GM12878 (cell line): ENCODE measurements at regions not wholly inside any gene's neighbourhood (a gene's known extent, or its start where the extent isn't known, plus 50 kb on each side); places are given as distances from the start of the nearest gene placed in this dataset.

Source experiments
- ATAC-seq: fragments of 200-7000 bp; cut with Tn5 transposase; 3 replicates; pipeline ENCODE4 v1.9.1; 2020; ENCODE audit warnings: mild to moderate bottlenecking, moderate library complexity
- BruUV-seq: library from RNA; stranded (reverse); fragments of 400-500 nt; replicated peaks from 2 replicates; lab custom pipeline; 2021; lab: Mats Ljungman, UMichigan
- CTCF ChIA-PET: fragments of 300-600 bp; sonication (Branson Sonifier 250); formaldehyde crosslinking; extraction: SDS; loops from one replicate; lab custom pipeline; 2021; ENCODE audit warnings: inconsistent platforms; lab: Yijun Ruan, JAX
- POLR2A ChIA-PET: fragments of 350-600 bp; formaldehyde crosslinking; extraction: SDS; loops from one replicate; lab custom pipeline; 2021; ENCODE audit warnings: inconsistent platforms; lab: Charles Lee
- RAD21 ChIA-PET: fragments of 300-600 bp; sonication (Branson Sonifier 250); formaldehyde crosslinking; loops from one replicate; lab custom pipeline; 2023; ENCODE audit warnings: antibody characterized with exemption; ENCODE audit not compliant: unreplicated experiment; lab: Charles Lee
- SMC1A ChIA-PET: fragments of 300-600 bp; sonication (Branson Sonifier 250); formaldehyde crosslinking; loops from one replicate; lab custom pipeline; 2023; ENCODE audit not compliant: unreplicated experiment, uncharacterized antibody; lab: Charles Lee
- DNase-seq: peaks from one replicate; pipeline ENCODE4 v3.0.0-alpha.2; 2011; ENCODE audit warnings: low read depth, low spot score
- FAIRE-seq: peaks from 3 replicates; lab custom pipeline; 2011; peaks lifted over from hg19 to GRCh38; lab: Jason Lieb, UNC
- H2AFZ ChIP-seq: 2 replicates; pipeline ENCODE4 v1.6.0; 2011; ENCODE audit warnings: low read depth, low read length, control low read depth; ENCODE audit not compliant: control insufficient read depth
- H3K27ac ChIP-seq: 2 replicates; pipeline ENCODE4 v1.5.1; 2011; ENCODE audit warnings: control low read depth; ENCODE audit not compliant: control insufficient read depth, insufficient read depth
- H3K27me3 ChIP-seq, 2 experiments: replicated peaks in 1 of 2; 2 replicates each; pipeline versions ENCODE4 v1.6.0 to v1.6.1; 2011; ENCODE audit warnings: low read length in 1 of 2; ENCODE audit not compliant: control insufficient read depth in 2 of 2, insufficient read depth in 2 of 2
- H3K36me3 ChIP-seq, 2 experiments: 2 replicates each; pipeline ENCODE4 v1.5.1; 2011; ENCODE audit warnings: low read length in 1 of 2; ENCODE audit not compliant: control insufficient read depth in 2 of 2, insufficient read depth in 2 of 2
- H3K4me1 ChIP-seq: 2 replicates; pipeline ENCODE4 v1.6.1; 2011; ENCODE audit warnings: mild to moderate bottlenecking, low read length, moderate library complexity, mixed read lengths; ENCODE audit not compliant: control insufficient read depth, insufficient read depth
- H3K4me2 ChIP-seq: 2 replicates; pipeline ENCODE4 v1.6.0; 2011; ENCODE audit warnings: control low read depth; ENCODE audit not compliant: control insufficient read depth, insufficient read depth
- H3K4me3 ChIP-seq: fragments of 200-600 bp; sonication (generic); 2 replicates; pipeline ENCODE4 v1.5.1; 2016
- H3K79me2 ChIP-seq: 2 replicates; pipeline ENCODE4 v1.6.0; 2011; ENCODE audit warnings: low read length; ENCODE audit not compliant: control insufficient read depth, insufficient read depth
- H3K9ac ChIP-seq: 2 replicates; pipeline ENCODE4 v1.8.0; 2011; ENCODE audit warnings: low read length, control low read depth, mixed read lengths; ENCODE audit not compliant: control insufficient read depth, insufficient read depth
- H3K9me3 ChIP-seq: replicated peaks from 3 replicates; pipeline ENCODE4 v1.5.1; 2011; ENCODE audit warnings: mild to moderate bottlenecking, low read length; ENCODE audit not compliant: control insufficient read depth, insufficient read depth
- H4K20me1 ChIP-seq: 2 replicates; pipeline ENCODE4 v1.6.0; 2011; ENCODE audit not compliant: control insufficient read depth, insufficient read depth
- ESRRA ChIP-seq: IDR thresholded peaks from 2 replicates; pipeline ENCODE4 v1.6.1; 2012; ENCODE audit warnings: mild to moderate bottlenecking, low read length, improper control_type of control experiment
- FOXK2 ChIP-seq: fragments of 450-650 bp; IDR thresholded peaks from 2 replicates; pipeline ENCODE4 v1.6.1; 2017; ENCODE audit warnings: mild to moderate bottlenecking, moderate library complexity
- IKZF1 ChIP-seq: fragments of 450-650 bp; conservative IDR thresholded peaks from 2 replicates; pipeline ENCODE4 v1.6.1; 2017; ENCODE audit warnings: antibody characterized with exemption, mild to moderate bottlenecking
- MLLT1 ChIP-seq: fragments of 450-650 bp; IDR thresholded peaks from 2 replicates; pipeline ENCODE4 v1.6.1; 2016; ENCODE audit warnings: mild to moderate bottlenecking
- MYB ChIP-seq: fragments of 150-350 bp; IDR thresholded peaks from 2 replicates; pipeline ENCODE4 v1.6.1; 2014; ENCODE audit warnings: mild to moderate bottlenecking, low read depth, low read length, borderline replicate concordance
- PBX3 ChIP-seq: IDR thresholded peaks from 2 replicates; pipeline ENCODE4 v1.6.1; 2011; ENCODE audit warnings: mild to moderate bottlenecking, low read depth, low read length, moderate library complexity; ENCODE audit not compliant: insufficient replicate concordance
- RB1 ChIP-seq: fragments of 450-650 bp; formaldehyde crosslinking; IDR thresholded peaks from 2 replicates; pipeline ENCODE4 v1.6.1; 2017; ENCODE audit warnings: mild to moderate bottlenecking, borderline replicate concordance
- SREBF1 ChIP-seq: IDR thresholded peaks from 2 replicates; pipeline ENCODE4 v1.6.1; 2012; ENCODE audit warnings: mild to moderate bottlenecking, low read length
- ZNF207 ChIP-seq: fragments of 450-650 bp; IDR thresholded peaks from 2 replicates; pipeline ENCODE4 v1.6.1; 2014; ENCODE audit warnings: antibody characterized with exemption, mild to moderate bottlenecking, borderline replicate concordance
- ZNF384 ChIP-seq: IDR thresholded peaks from 2 replicates; pipeline ENCODE4 v1.6.1; 2012; ENCODE audit warnings: low read depth, mild to moderate bottlenecking, low read length, improper control_type of control experiment, borderline replicate concordance
- WGBS: methylation state at CpG from one replicate; pipeline ENCODE4 v1.1.6; 2016; ENCODE audit warnings: low lambda C conversion rate; ENCODE audit not compliant: insufficient replicate concordance, insufficient coverage; ENCODE audit errors: missing lambda C conversion rate; 5-methylcytosine and 5-hydroxymethylcytosine counted together
- in situ Hi-C: fragments of 300-500 bp; cut with MboI; formaldehyde crosslinking; loops from 9 replicates; pipeline ENCODE4 v1.14.3; 2018; ENCODE audit warnings: mixed read lengths
- intact Hi-C: fragments of 100-400 bp; cut with micrococcal nuclease; formaldehyde crosslinking; loops from one replicate; pipeline ENCODE4 v1.14.2; 2022; ENCODE audit not compliant: unreplicated experiment
- TF ChIP-seq, protein P1 (sequence below): fragments of 450-650 bp; formaldehyde crosslinking; IDR thresholded peaks from 2 replicates; pipeline ENCODE4 v1.4.0; 2020; ENCODE audit warnings: mild to moderate bottlenecking, moderate library complexity

DNA sequence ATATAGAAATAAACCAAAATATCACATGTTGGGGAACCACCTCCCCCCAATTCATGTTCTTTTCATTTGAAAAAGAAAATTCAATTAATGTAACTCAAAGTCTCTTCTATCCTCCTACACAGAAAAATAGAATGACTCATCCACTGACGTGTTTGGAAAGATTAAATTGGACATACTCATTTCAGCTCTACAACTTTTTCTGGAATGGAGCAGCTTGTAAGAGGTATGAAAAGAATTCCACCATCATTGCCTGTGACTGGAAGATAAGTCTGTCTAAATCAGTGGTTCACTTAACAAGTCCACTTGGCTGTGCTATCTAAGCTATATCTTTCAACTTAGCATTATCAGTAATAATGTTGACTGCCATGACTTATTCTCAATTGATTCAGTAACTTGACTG, 702.3 kb downstream of the BRINP3 start:
- no peak for ATAC-seq
- RAD21 ChIA-PET = no interaction called here
- SMC1A ChIA-PET = no interaction called here
- FAIRE-seq = no peak
- no TSS peak for BruUV-seq
- H3K4me3 ChIP-seq = no peak overlapping the region
- no peaks in the 10 kb centered on the region for H3K9me3 ChIP-seq
- H4K20me1 ChIP-seq = no peaks in the 10 kb centered on the region
- 0% methylated on average over 1 of the region's 1 CpG for WGBS
- no peak overlapping the region for H2AFZ ChIP-seq
- no peaks in the 10 kb centered on the region for H3K79me2 ChIP-seq
- DNase-seq = no peak
- no peak overlapping the region for H3K9ac ChIP-seq
- no peak overlapping the region for H3K4me2 ChIP-seq
- CTCF ChIA-PET = no interaction called here
- no peaks in the 10 kb centered on the region for H3K4me1 ChIP-seq
- H3K27ac ChIP-seq = no peak overlapping the region
- in situ Hi-C loops (no loop called here), intact Hi-C loops (no loop called here)
- no peaks in the 10 kb centered on the region for H3K36me3 ChIP-seq
- no peak for TF ChIP-seq PBX3
- no peak for TF ChIP-seq ZNF207
- TF ChIP-seq SREBF1 = no peak
- TF ChIP-seq FOXK2 = no peak
- TF ChIP-seq, protein P1, sequence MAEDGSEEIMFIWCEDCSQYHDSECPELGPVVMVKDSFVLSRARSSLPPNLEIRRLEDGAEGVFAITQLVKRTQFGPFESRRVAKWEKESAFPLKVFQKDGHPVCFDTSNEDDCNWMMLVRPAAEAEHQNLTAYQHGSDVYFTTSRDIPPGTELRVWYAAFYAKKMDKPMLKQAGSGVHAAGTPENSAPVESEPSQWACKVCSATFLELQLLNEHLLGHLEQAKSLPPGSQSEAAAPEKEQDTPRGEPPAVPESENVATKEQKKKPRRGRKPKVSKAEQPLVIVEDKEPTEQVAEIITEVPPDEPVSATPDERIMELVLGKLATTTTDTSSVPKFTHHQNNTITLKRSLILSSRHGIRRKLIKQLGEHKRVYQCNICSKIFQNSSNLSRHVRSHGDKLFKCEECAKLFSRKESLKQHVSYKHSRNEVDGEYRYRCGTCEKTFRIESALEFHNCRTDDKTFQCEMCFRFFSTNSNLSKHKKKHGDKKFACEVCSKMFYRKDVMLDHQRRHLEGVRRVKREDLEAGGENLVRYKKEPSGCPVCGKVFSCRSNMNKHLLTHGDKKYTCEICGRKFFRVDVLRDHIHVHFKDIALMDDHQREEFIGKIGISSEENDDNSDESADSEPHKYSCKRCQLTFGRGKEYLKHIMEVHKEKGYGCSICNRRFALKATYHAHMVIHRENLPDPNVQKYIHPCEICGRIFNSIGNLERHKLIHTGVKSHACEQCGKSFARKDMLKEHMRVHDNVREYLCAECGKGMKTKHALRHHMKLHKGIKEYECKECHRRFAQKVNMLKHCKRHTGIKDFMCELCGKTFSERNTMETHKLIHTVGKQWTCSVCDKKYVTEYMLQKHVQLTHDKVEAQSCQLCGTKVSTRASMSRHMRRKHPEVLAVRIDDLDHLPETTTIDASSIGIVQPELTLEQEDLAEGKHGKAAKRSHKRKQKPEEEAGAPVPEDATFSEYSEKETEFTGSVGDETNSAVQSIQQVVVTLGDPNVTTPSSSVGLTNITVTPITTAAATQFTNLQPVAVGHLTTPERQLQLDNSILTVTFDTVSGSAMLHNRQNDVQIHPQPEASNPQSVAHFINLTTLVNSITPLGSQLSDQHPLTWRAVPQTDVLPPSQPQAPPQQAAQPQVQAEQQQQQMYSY (CRISPR knock-in tag) = no peak
- no peak for TF ChIP-seq ESRRA
- TF ChIP-seq IKZF1 = no peak
- TF ChIP-seq RB1 = no peak
- no peak for TF ChIP-seq ZNF384
- TF ChIP-seq MYB = no peak
- no peak for TF ChIP-seq MLLT1
- POLR2A ChIA-PET = interaction anchor here (0.5 kb wide), 1 partner anchor 488 kb away, joined by 5 read pairs; no protein-coding TSS in a partner anchor
- no peaks in the 10 kb centered on the region for H3K27me3 ChIP-seq
